RPMI8226 (cell line): ENCODE measurements at regions not wholly inside any gene's neighbourhood (a gene's known extent, or its start where the extent isn't known, plus 50 kb on each side); places are given as distances from the start of the nearest gene placed in this dataset.

Experiments
- DNase-seq: peaks from one replicate; pipeline ENCODE4 v3.0.0-alpha.2; 2015

DNA sequence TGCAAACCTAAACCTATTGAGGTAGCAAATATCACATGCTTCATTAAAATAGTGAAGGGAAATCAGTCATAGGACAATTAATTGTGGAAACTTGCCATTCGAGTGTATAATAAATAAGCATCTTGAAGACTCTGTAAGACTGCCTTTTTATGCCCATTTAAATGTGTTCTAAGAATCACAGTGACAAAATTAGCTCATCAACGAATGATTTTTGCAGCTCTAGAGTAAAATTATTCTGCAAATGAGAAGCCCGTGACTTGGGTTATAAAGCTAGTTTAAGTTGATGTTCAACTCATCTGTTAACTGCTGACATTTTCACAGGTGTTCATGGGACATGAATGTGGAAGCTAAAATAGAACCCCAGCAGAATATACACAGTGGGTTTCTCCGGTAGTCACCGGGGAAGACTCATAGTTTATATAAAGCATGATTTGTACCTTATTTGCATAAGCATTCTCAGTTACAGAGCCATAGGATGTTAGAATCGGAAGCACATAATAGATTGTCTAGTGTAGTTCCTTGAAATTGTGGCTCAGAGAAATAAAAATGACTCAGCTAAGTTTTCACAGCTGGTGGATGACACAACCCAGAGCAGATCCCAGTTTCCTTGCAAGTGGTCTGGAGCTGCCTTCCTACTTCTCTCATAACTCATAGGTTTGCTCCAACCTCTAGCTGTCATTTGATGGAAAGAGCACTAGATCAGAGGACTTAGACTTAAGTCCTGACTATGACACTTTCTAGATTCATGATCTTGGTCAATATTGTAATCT lies 107.3 kb downstream of the UCHL5 start:
- DNase-seq = no peak

DNA sequence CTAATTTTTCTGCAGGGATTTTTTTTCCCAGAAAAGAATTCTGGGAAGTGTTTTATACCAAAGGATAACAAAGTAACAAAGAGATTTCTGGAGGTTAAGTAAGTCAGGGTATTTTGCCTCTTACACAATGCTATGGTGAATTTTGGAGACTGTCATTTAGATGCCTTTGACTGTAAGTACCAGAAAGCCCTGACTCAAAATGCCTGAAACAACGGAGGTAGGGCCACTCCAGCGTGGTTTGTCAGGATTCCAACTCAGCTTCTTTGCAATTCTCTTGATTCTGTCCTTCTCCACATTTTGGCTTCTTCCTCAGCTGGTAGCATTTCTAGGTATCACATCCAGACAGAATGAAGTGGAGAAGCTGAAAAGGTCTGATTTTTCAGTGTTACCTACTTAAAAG lies 106.5 kb downstream of the UCHL5 start:
- no peak for DNase-seq

DNA sequence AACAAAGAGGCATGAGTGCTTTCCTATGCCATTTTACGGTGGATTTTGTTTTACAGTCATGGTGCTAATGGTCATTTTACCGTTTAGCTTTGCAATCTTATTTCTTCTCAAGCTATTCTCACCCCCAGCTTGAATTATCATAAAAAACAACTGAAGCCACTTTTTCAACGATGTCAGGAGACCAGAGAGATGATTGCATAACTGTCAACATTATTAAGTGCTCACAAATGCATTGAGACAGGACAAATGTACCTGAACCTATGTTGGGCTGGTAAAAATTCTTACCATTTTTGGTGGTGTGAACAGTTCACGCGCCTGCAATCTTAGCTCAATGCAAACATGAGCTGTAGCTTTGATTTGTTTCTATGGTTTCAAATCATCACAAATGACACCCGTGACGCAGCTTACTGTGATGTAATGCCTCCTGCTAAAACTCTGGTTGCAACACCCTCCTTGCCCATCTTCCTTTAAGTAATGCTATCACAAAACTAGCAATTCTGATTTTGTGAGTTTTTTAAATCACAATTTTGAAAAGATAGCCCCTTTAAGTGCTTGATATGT lies 104.4 kb downstream of the UCHL5 start:
- no peak for DNase-seq

DNA sequence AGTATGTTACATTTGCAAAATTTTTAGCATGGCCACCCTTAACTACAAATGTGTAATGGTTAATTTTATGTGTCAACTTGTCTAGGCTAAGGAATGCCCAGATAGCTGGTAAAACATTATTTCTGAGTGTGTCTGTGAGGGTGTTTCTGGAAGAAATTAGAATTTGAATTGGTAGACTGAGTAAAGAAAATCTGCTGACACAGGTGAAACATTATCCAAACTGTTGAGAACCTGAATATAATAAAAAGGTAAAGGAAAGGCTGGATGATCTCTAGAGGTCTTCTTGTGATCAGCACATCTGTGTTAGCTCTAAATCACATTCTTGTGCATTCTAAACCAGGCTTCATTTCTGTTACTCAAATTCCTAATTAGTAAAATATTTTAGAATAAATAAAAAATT lies 100.8 kb downstream of the UCHL5 start:
- no peak for DNase-seq

DNA sequence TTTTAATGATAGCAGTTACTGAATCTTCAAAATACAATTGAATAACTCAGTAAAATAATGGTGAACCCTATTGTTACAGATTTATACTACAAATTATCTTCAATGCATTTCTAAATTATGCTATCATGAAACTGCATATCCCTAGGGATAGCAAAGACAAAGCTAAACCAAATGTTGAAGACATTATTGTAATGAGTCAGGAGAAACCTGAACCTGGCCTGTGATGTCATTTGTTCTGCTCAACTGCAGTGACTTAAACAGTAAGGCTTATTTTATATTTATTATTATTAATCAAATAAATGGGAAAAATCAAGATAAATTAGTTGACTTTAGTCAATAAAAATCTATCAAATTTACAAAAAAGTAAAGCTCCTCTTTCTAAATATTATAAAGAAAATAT lies 100.3 kb downstream of the UCHL5 start:
- DNase-seq = no peak

DNA sequence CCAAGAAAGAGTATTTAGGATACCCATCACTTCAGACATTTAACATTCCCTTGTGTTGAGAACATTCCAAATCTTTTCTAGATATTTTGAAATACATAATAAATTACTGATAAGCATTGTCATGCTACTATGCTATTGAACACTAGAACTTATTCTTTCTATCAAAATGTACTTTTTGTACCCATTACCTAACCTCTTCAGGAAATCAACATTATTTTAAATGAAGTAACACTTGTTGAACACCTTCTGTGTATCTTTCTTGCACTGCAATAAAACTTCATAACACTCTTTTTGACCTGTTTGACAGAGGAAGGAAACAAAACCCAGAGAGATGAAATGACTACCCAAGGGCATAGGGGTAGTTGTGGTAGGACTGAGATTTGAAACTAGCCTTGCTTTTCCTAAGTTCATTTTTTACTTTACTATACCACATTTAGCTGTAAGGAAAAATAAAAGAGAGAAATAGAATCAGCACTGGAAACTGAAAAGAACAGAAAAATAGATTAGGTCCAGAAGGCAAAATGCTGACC lies 99.4 kb downstream of the UCHL5 start:
- DNase-seq = no peak
